D721Med (cell line): ENCODE measurements at regions not wholly inside any gene's neighbourhood (a gene's known extent, or its start where the extent isn't known, plus 50 kb on each side); places are given as distances from the start of the nearest gene placed in this dataset.

ENCODE experiments used
- DNase-seq: peaks from one replicate; pipeline ENCODE4 v3.0.0; 2011; ENCODE audit warnings: low spot score; ENCODE audit not compliant: insufficient read length
- FAIRE-seq: peaks from 2 replicates; lab custom pipeline; 2011; peaks lifted over from hg19 to GRCh38; lab: Jason Lieb, UNC
- CTCF ChIP-seq: IDR thresholded peaks from 2 replicates; pipeline ENCODE4 v1.5.1; 2012; ENCODE audit warnings: mild to moderate bottlenecking, control low read depth; ENCODE audit not compliant: insufficient read depth; ENCODE audit errors: missing control alignments

- DNase-seq (no peak), FAIRE-seq (no peak)
- no peak for TF ChIP-seq CTCF
Observed at GRCh38 chr1:55610203-55610602, 395.0 kb upstream of the USP24 start.

DNA sequence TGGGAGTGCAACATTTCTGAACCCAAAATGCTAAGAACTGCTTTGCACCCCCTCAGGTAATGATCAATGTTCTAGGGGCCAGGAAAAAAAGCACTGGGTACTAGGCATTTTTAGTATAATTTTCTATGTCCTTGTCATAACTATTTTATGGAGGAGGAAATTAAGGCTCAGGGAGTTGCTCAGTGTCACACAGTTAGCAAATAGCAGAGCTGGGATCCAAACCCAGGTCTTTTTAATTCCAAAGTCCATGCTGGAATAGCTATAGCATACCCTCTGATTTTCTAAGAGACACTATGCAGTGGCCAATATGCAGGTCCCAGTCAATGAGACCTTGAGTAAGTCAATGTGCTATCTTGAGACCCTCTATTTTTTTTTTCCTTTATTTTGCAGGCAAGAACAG is 394.5 kb upstream of the USP24 start:
- no peak for DNase-seq
- no peak for FAIRE-seq
- TF ChIP-seq CTCF = no peak

- no peak for TF ChIP-seq CTCF
- no peak for FAIRE-seq
- DNase-seq = no peak
Observed at GRCh38 chr1:55605155-55605554, 390.0 kb upstream of the USP24 start.

- no peak for TF ChIP-seq CTCF
- FAIRE-seq = no peak
- DNase-seq = no peak
Observed at GRCh38 chr1:55604749-55605148, 389.6 kb upstream of the USP24 start.

- no peak for TF ChIP-seq CTCF
- FAIRE-seq = no peak
- DNase-seq = no peak
Observed at GRCh38 chr1:55604179-55604578, 389.0 kb upstream of the USP24 start.

- FAIRE-seq = no peak
- no peak for DNase-seq
- no peak for TF ChIP-seq CTCF
Observed at GRCh38 chr1:55600242-55600641, 385.1 kb upstream of the USP24 start.

DNA sequence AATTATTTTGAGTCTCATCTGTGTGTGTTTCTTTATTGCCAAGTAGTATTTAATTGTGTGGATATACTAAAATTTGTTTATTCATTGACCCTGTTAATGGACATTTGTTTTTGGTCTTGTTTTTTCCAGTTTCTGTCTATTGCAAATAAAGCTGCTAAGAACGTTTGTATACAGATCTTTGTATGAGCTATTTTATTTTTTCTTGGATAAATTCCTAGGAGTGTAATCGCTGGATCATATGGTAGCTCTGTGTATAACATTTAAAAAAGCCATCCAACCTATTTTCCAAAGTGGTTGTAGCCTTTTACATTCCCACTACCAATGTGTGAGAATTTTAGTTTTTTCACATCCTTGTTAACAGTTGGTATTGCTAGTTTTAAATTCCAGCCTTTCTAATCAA is 382.7 kb upstream of the USP24 start:
- FAIRE-seq (peak; percentile 53), DNase-seq (no peak)
- no peak for TF ChIP-seq CTCF
